Sigmoid colon (tissue), 6 donors: ENCODE measurements at regions not wholly inside any gene's neighbourhood (a gene's known extent, or its start where the extent isn't known, plus 50 kb on each side); places are given as distances from the start of the nearest gene placed in this dataset.

Experiments used
- DNase-seq: peaks from one replicate; pipeline ENCODE4 v3.0.0-alpha.2; 2019
- H3K27ac ChIP-seq, 4 donors: fragments of 200-600 bp; sonication (generic); one replicate each; pipeline ENCODE4 v1.5.1; 2016 to 2019; ENCODE audit warnings: mild to moderate bottlenecking in 1 of 4
- H3K27me3 ChIP-seq, 3 donors: fragments of 200-600 bp; sonication (generic); one replicate each; pipeline ENCODE4 v1.5.1; 2019; ENCODE audit warnings: mild to moderate bottlenecking in 1 of 3
- H3K36me3 ChIP-seq, 4 donors: fragments of 200-600 bp; sonication (generic); one replicate each; pipeline ENCODE4 v1.5.1; 2016 to 2019
- H3K4me1 ChIP-seq, 4 donors: fragments of 200-600 bp; sonication (generic); one replicate each; pipeline ENCODE4 v1.5.1; 2017 to 2019
- H3K4me3 ChIP-seq, 4 donors: fragments of 200-600 bp; sonication (generic); one replicate each; pipeline ENCODE4 v1.5.1; 2017 to 2019; ENCODE audit warnings: mild to moderate bottlenecking in 2 of 4, moderate library complexity in 1 of 4
- H3K9me3 ChIP-seq, 4 donors: fragments of 200-600 bp in 3 of 4; sonication (generic) in 3 of 4; one replicate each; pipeline versions ENCODE4 v1.5.1 to v1.6.1; 2013 to 2019
- EP300 ChIP-seq, 4 donors: sonication (generic); formaldehyde crosslinking; IDR thresholded peaks; one replicate each; pipeline ENCODE4 v1.6.1; 2017; ENCODE audit warnings: antibody characterized with exemption in 4 of 4
- POLR2A ChIP-seq, 2 donors: fragments of 450-650 bp; IDR thresholded peaks; one replicate each; pipeline ENCODE4 v1.6.1; 2016; ENCODE audit warnings: antibody characterized with exemption in 2 of 2, mild to moderate bottlenecking in 2 of 2, moderate library complexity in 2 of 2
- POLR2AphosphoS5 ChIP-seq, 4 donors: sonication (generic); formaldehyde crosslinking; IDR thresholded peaks; one replicate each; pipeline ENCODE4 v1.6.1; 2017; ENCODE audit warnings: antibody characterized with exemption in 4 of 4
- WGBS, 2 donors: extraction: QIAGEN DNeasy Blood & Tissue Kit; methylation state at CpG; one replicate each; pipeline ENCODE4 v1.1.7; 2013; 5-methylcytosine and 5-hydroxymethylcytosine counted together
- intact Hi-C: fragments of 100-400 bp; cut with DNase I; formaldehyde crosslinking; loops from one replicate; pipeline ENCODE4 v1.15.1; 2023
- TF ChIP-seq, protein P1 (sequence below), 4 experiments: fragments of 450-650 bp in 3 of 4; fragments of 200-600 bp in 1 of 4; IDR thresholded peaks; one replicate each; pipeline ENCODE4 v1.5.1; 2016 to 2019; ENCODE audit warnings: antibody characterized with exemption in 4 of 4, mild to moderate bottlenecking in 3 of 4, moderate library complexity in 2 of 4
- donor health status: healthy with polysubstance abuse.
- donor health status: healthy.

DNA sequence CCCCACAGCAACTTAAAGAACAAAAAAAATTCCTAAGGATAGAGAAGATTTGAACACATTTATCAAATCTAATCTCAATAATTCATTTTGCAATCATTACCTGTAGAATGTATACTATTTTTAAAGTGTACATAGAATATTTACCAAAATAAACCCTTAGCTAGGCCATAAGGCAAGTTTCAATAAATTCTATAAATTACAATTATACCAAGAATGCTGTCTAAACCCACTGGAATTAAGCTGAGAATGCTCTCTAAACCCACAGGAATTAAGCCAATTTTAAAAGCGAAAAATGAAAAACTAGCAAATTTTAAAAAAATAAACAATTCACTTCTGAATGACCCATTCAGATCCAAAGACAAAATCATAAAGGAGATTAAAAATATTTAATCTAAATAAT lies 540.4 kb upstream of the NBEA start:
- H3K36me3 ChIP-seq, result no peaks in the 10 kb centered on the region
- H3K9me3 ChIP-seq, result no peaks in the 10 kb centered on the region
- no peaks in the 10 kb centered on the region for H3K4me1 ChIP-seq
- H3K27ac ChIP-seq, result no peak overlapping the region
- H3K27me3 ChIP-seq, result no peaks in the 10 kb centered on the region
- intact Hi-C loops, result no loop called here
- H3K4me3 ChIP-seq, result no peak overlapping the region
- no peak for DNase-seq
- no peak for TF ChIP-seq POLR2AphosphoS5 (IDR thresholded peaks at IDR 0.05)
- no peak for TF ChIP-seq EP300 (IDR thresholded peaks at IDR 0.05)
- no peak for TF ChIP-seq POLR2A (IDR thresholded peaks at IDR 0.05)
- TF ChIP-seq, protein P1, sequence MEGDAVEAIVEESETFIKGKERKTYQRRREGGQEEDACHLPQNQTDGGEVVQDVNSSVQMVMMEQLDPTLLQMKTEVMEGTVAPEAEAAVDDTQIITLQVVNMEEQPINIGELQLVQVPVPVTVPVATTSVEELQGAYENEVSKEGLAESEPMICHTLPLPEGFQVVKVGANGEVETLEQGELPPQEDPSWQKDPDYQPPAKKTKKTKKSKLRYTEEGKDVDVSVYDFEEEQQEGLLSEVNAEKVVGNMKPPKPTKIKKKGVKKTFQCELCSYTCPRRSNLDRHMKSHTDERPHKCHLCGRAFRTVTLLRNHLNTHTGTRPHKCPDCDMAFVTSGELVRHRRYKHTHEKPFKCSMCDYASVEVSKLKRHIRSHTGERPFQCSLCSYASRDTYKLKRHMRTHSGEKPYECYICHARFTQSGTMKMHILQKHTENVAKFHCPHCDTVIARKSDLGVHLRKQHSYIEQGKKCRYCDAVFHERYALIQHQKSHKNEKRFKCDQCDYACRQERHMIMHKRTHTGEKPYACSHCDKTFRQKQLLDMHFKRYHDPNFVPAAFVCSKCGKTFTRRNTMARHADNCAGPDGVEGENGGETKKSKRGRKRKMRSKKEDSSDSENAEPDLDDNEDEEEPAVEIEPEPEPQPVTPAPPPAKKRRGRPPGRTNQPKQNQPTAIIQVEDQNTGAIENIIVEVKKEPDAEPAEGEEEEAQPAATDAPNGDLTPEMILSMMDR (IDR thresholded peaks at IDR 0.05), result no peak
- 84 to 93% methylated on average over 1 of the region's 1 CpG for WGBS, 2 donors

DNA sequence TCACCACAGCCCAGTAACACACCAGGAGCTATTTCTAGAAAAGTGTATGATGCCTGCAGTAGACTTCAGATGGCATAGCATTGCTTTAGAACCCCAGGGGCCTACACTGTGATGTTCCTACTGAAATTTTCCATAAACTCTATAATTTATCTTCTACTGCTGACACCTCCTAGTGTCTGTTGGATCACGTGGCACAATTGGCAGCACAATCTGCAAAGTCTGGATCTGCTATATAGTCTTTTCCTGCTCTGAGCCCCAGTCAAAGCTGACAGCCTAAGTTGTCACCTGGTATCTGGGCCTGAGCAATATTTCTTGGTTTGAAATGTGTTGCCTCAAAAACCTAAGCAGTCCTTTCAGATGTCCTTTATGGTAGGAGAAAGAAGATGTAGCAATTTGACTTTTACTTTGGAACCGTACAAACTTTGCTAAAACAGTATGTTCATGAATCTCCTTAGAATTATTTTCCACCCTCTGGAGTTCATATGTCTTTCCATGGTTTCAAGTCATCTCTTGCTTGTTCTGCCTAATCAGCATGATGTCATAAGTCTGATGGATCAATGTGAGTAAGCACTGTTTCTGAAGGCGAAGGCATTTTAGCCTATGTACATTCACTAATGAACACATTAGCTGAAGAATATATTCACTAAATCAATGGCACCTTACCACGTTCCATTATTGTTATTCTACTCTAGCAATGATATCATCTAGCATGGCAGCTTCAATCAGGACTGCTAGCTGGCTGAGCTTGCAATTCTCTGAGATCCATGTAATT lies 536.5 kb upstream of the NBEA start:
- Histone ChIP-seq H3K27ac (no peak overlapping the region), H3K36me3 (no peaks in the 10 kb centered on the region), H3K9me3 (no peaks in the 10 kb centered on the region), H3K4me1 (no peaks in the 10 kb centered on the region), H3K27me3 (no peaks in the 10 kb centered on the region), H3K4me3 (no peak overlapping the region)
- intact Hi-C loops, result no loop called here
- DNase-seq, result no peak
- WGBS, 2 donors, result 85 to 88% methylated on average over 4 of the region's 4 CpGs
- TF ChIP-seq EP300 (IDR thresholded peaks at IDR 0.05) (no peak), POLR2AphosphoS5 (IDR thresholded peaks at IDR 0.05) (no peak), POLR2A (IDR thresholded peaks at IDR 0.05) (no peak)
- TF ChIP-seq, protein P1 (IDR thresholded peaks at IDR 0.05), result no peak

DNA sequence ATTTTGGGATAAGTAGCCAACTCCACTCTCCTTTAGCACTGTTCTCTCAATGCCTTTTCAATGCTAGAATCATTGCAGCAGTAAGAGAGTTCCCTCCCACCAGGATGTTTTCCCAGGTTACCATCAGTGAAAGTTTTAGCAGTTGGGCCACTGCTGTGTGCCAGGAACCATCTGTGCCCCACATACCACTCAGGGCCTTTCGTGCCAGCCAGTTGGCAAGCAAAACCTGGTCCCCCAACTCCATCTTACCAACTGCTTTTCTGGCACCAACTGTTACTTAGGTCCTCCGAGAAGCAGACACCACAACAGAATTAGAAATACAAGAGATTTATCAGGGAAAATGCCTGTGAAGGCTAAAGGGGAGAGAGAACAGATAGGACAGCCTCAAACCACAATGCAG lies 533.4 kb upstream of the NBEA start:
- Histone ChIP-seq H3K36me3 (no peaks in the 10 kb centered on the region), H3K4me1 (peaks cover 0 to 3% (median 0%) of the 10 kb centered on the region in 4 donors), H3K9me3 (no peaks in the 10 kb centered on the region), H3K27me3 (no peaks in the 10 kb centered on the region), H3K27ac (no peak overlapping the region), H3K4me3 (no peak overlapping the region)
- WGBS, 2 donors, result 89 to 91% methylated on average over 2 of the region's 2 CpGs
- no peak for DNase-seq
- intact Hi-C loops, result no loop called here
- no peak for TF ChIP-seq POLR2AphosphoS5 (IDR thresholded peaks at IDR 0.05)
- no peak for TF ChIP-seq EP300 (IDR thresholded peaks at IDR 0.05)
- TF ChIP-seq POLR2A (IDR thresholded peaks at IDR 0.05), result no peak
- TF ChIP-seq, protein P1 (IDR thresholded peaks at IDR 0.05), result no peak

DNA sequence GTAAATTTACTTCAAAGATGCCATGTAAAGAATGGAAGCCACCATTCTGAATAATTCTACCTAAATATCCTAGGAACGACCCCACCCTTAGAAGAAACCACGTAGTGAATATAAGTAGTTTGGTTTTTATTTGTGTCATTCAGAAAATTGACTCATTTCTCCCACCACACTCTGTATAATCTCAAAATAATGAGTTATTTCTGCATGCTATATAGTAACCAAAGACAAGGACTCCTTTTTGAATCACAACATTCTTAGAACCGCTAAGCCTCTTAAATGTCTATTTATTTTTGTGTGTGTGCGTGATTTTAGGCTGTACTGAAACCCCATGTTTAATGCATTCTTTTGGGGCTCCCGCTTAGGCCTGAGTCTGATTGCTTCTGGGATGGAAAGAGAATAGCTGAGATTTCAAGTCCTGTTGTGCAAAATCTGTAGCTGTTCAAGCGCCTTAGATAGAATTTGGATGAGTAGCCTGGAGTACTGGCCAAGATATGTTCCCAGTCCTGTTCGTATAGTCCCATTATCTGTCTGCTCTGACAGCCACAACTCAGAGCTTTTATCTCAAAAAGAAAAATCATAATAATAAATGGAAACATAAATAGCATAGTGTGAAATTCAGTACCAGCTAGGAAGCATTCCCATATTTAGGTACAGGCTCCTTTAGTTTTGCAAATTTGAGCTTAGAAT lies 532.4 kb upstream of the NBEA start:
- H3K4me1 ChIP-seq, result peaks cover 0 to 3% (median 0%) of the 10 kb centered on the region in 4 donors
- DNase-seq, result no peak
- intact Hi-C loops, result no loop called here
- peak overlapping the region in 1 of 4 donors; percentile 16 for H3K27ac ChIP-seq
- no peaks in the 10 kb centered on the region for H3K36me3 ChIP-seq
- no peak overlapping the region for H3K4me3 ChIP-seq
- no peaks in the 10 kb centered on the region for H3K27me3 ChIP-seq
- H3K9me3 ChIP-seq, result no peaks in the 10 kb centered on the region
- 68 to 71% methylated on average over 7 of the region's 7 CpGs for WGBS, 2 donors
- TF ChIP-seq EP300 (IDR thresholded peaks at IDR 0.05), result no peak
- TF ChIP-seq POLR2AphosphoS5 (IDR thresholded peaks at IDR 0.05), result no peak
- TF ChIP-seq, protein P1 (IDR thresholded peaks at IDR 0.05), result no peak
- no peak for TF ChIP-seq POLR2A (IDR thresholded peaks at IDR 0.05)
